Glutamatergic neuron (in vitro differentiated cells): ENCODE measurements at regions not wholly inside any gene's neighbourhood (a gene's known extent, or its start where the extent isn't known, plus 50 kb on each side); places are given as distances from the start of the nearest gene placed in this dataset.

ENCODE experiments used
- DNase-seq: peaks from one replicate; pipeline ENCODE4 v3.0.0; 2022
- H3K27ac Mint-ChIP-seq: one replicate; pipeline ENCODE4 v1.8.0; 2020; ENCODE audit warnings: mild to moderate bottlenecking, mixed read lengths, inconsistent platforms; ENCODE audit not compliant: unreplicated experiment
- H3K27me3 Mint-ChIP-seq: one replicate; pipeline ENCODE4 v1.8.0; 2020; ENCODE audit warnings: mild to moderate bottlenecking, moderate library complexity, mixed read lengths, inconsistent platforms; ENCODE audit not compliant: unreplicated experiment
- H3K36me3 Mint-ChIP-seq: one replicate; pipeline ENCODE4 v1.8.0; 2020; ENCODE audit warnings: mild to moderate bottlenecking, mixed read lengths, inconsistent platforms; ENCODE audit not compliant: unreplicated experiment
- H3K4me1 Mint-ChIP-seq: one replicate; pipeline ENCODE4 v1.8.0; 2020; ENCODE audit warnings: mild to moderate bottlenecking, low read depth, mixed read lengths, inconsistent platforms; ENCODE audit not compliant: unreplicated experiment
- H3K4me3 Mint-ChIP-seq: one replicate; pipeline ENCODE4 v1.8.0; 2020; ENCODE audit warnings: mild to moderate bottlenecking, mixed read lengths, inconsistent platforms; ENCODE audit not compliant: unreplicated experiment
- H3K9me3 Mint-ChIP-seq: one replicate; pipeline ENCODE4 v1.8.0; 2020; ENCODE audit warnings: mild to moderate bottlenecking, moderate library complexity, mixed read lengths, inconsistent platforms; ENCODE audit not compliant: unreplicated experiment
- CTCF ChIP-seq: fragments of 200-600 bp; sonication (generic); IDR thresholded peaks from one replicate; pipeline ENCODE4 v1.5.0; 2021; ENCODE audit not compliant: partially characterized antibody, unreplicated experiment

GRCh38 chr5:15215056-15215455, 284.9 kb upstream of the FBXL7 start:
- Mint-ChIP-seq H3K36me3 (no peaks in the 10 kb centered on the region), H3K27me3 (no peaks in the 10 kb centered on the region), H3K4me1 (no peaks in the 10 kb centered on the region), H3K4me3 (no peak overlapping the region), H3K9me3 (no peaks in the 10 kb centered on the region), H3K27ac (no peak overlapping the region)
- no peak for TF ChIP-seq CTCF
- DNase-seq: no peak

- no peak for TF ChIP-seq CTCF
- H3K27ac Mint-ChIP-seq: no peak overlapping the region
- no peaks in the 10 kb centered on the region for H3K9me3 Mint-ChIP-seq
- no peaks in the 10 kb centered on the region for H3K36me3 Mint-ChIP-seq
- no peak for DNase-seq
- no peaks in the 10 kb centered on the region for H3K27me3 Mint-ChIP-seq
- H3K4me3 Mint-ChIP-seq: no peak overlapping the region
- H3K4me1 Mint-ChIP-seq: no peaks in the 10 kb centered on the region
These were observed 286.0 kb upstream of the FBXL7 start for GRCh38 chr5:15214010-15214409.

GRCh38 chr5:15209053-15209762, 290.8 kb upstream of the FBXL7 start:
- DNase-seq: no peak
- Mint-ChIP-seq H3K27me3 (no peaks in the 10 kb centered on the region), H3K36me3 (no peaks in the 10 kb centered on the region), H3K9me3 (no peaks in the 10 kb centered on the region), H3K4me3 (no peak overlapping the region), H3K27ac (no peak overlapping the region), H3K4me1 (no peaks in the 10 kb centered on the region)
- TF ChIP-seq CTCF: no peak

- no peaks in the 10 kb centered on the region for H3K27me3 Mint-ChIP-seq
- no peaks in the 10 kb centered on the region for H3K36me3 Mint-ChIP-seq
- no peak for DNase-seq
- no peaks in the 10 kb centered on the region for H3K4me1 Mint-ChIP-seq
- H3K4me3 Mint-ChIP-seq: no peak overlapping the region
- no peaks in the 10 kb centered on the region for H3K9me3 Mint-ChIP-seq
- no peak for TF ChIP-seq CTCF
- no peak overlapping the region for H3K27ac Mint-ChIP-seq
These were observed 293.8 kb upstream of the FBXL7 start for GRCh38 chr5:15206133-15206532.

GRCh38 chr5:15203376-15203775, 296.6 kb upstream of the FBXL7 start:
- no peak overlapping the region for H3K4me3 Mint-ChIP-seq

More at GRCh38 chr5:15203376-15203775, 296.6 kb upstream of the FBXL7 start:
- Mint-ChIP-seq H3K27ac (no peak overlapping the region), H3K9me3 (no peaks in the 10 kb centered on the region), H3K4me1 (no peaks in the 10 kb centered on the region), H3K36me3 (no peaks in the 10 kb centered on the region), H3K27me3 (no peaks in the 10 kb centered on the region)
- no peak for DNase-seq
- no peak for TF ChIP-seq CTCF
